ENCODE measurements at regions not wholly inside any gene's neighbourhood (a gene's known extent, or its start where the extent isn't known, plus 50 kb on each side); places are given as distances from the start of the nearest gene placed in this dataset.
A peak's percentile ranks its signal among the peaks of the same experiment; 100 is the strongest.

- ATAC-seq = no peak
- no peak for TF ChIP-seq ARNTL (CRISPR knock-in tag; IDR thresholded peaks at IDR 0.05; ENCODE audit: borderline replicate concordance, low read depth)
- no peak for TF ChIP-seq PATZ1 (CRISPR knock-in tag; IDR thresholded peaks at IDR 0.05; ENCODE audit: borderline replicate concordance)
- TF ChIP-seq CSDC2 (CRISPR knock-in tag; IDR thresholded peaks at IDR 0.05) = no peak
- no peak for TF ChIP-seq PPARA (CRISPR knock-in tag; IDR thresholded peaks at IDR 0.05; ENCODE audit: borderline replicate concordance)
- TF ChIP-seq ISL1 (CRISPR knock-in tag; IDR thresholded peaks at IDR 0.05) = no peak
- TF ChIP-seq ZFP3 (CRISPR knock-in tag; IDR thresholded peaks at IDR 0.05) = no peak
- no peak for TF ChIP-seq POU6F1 (CRISPR knock-in tag; IDR thresholded peaks at IDR 0.05; ENCODE audit: borderline replicate concordance, low read depth)
- no peak for TF ChIP-seq ZC3H10 (CRISPR knock-in tag; IDR thresholded peaks at IDR 0.05)
- TF ChIP-seq RARB (CRISPR knock-in tag; IDR thresholded peaks at IDR 0.05) = no peak
- no peak for TF ChIP-seq ZNF70 (CRISPR knock-in tag; IDR thresholded peaks at IDR 0.05)
- TF ChIP-seq CREB5 (CRISPR knock-in tag; IDR thresholded peaks at IDR 0.05; ENCODE audit: low read depth) = no peak
- TF ChIP-seq ESRRG (CRISPR knock-in tag; IDR thresholded peaks at IDR 0.05) = no peak
- no peak for TF ChIP-seq OSR1 (CRISPR knock-in tag; IDR thresholded peaks at IDR 0.05)
- no peak for TF ChIP-seq ZNF8 (CRISPR knock-in tag; IDR thresholded peaks at IDR 0.05)
- TF ChIP-seq TOX (CRISPR knock-in tag; IDR thresholded peaks at IDR 0.05; ENCODE audit: borderline replicate concordance) = no peak
Observed at GRCh38 chr21:35204850-35205541, 155.9 kb upstream of the RUNX1 start.

- TF ChIP-seq CSDC2 (CRISPR knock-in tag; IDR thresholded peaks at IDR 0.05) (no peak), RARB (CRISPR knock-in tag; IDR thresholded peaks at IDR 0.05) (no peak), CSRNP3 (CRISPR knock-in tag; IDR thresholded peaks at IDR 0.05) (no peak), BACH2 (CRISPR knock-in tag; IDR thresholded peaks at IDR 0.05; ENCODE audit: borderline replicate concordance) (no peak), ISL1 (CRISPR knock-in tag; IDR thresholded peaks at IDR 0.05) (no peak), GLIS3 (CRISPR knock-in tag; IDR thresholded peaks at IDR 0.05) (no peak), TSHZ2 (CRISPR knock-in tag; IDR thresholded peaks at IDR 0.05) (no peak), ZFP30 (CRISPR knock-in tag; IDR thresholded peaks at IDR 0.05) (no peak), SNAI2 (CRISPR knock-in tag; IDR thresholded peaks at IDR 0.05) (no peak), ZFP3 (CRISPR knock-in tag; IDR thresholded peaks at IDR 0.05) (no peak), ESRRG (CRISPR knock-in tag; IDR thresholded peaks at IDR 0.05) (no peak)
- peak; percentile 18; the same call in 2 of the 3 replicates for ATAC-seq
Observed at GRCh38 chr21:35204125-35204524, 155.0 kb upstream of the RUNX1 start.

Measured in SK-N-SH treated with all-trans-retinoic acid at 6 μM for 48 hours (cell line).